Glutamatergic neuron (in vitro differentiated cells): ENCODE measurements at regions not wholly inside any gene's neighbourhood (a gene's known extent, or its start where the extent isn't known, plus 50 kb on each side); places are given as distances from the start of the nearest gene placed in this dataset.

ENCODE experiments used
- DNase-seq: peaks from one replicate; pipeline ENCODE4 v3.0.0; 2022
- H3K27ac Mint-ChIP-seq: one replicate; pipeline ENCODE4 v1.8.0; 2020; ENCODE audit warnings: mild to moderate bottlenecking, mixed read lengths, inconsistent platforms; ENCODE audit not compliant: unreplicated experiment
- H3K27me3 Mint-ChIP-seq: one replicate; pipeline ENCODE4 v1.8.0; 2020; ENCODE audit warnings: mild to moderate bottlenecking, moderate library complexity, mixed read lengths, inconsistent platforms; ENCODE audit not compliant: unreplicated experiment
- H3K36me3 Mint-ChIP-seq: one replicate; pipeline ENCODE4 v1.8.0; 2020; ENCODE audit warnings: mild to moderate bottlenecking, mixed read lengths, inconsistent platforms; ENCODE audit not compliant: unreplicated experiment
- H3K4me1 Mint-ChIP-seq: one replicate; pipeline ENCODE4 v1.8.0; 2020; ENCODE audit warnings: mild to moderate bottlenecking, low read depth, mixed read lengths, inconsistent platforms; ENCODE audit not compliant: unreplicated experiment
- H3K4me3 Mint-ChIP-seq: one replicate; pipeline ENCODE4 v1.8.0; 2020; ENCODE audit warnings: mild to moderate bottlenecking, mixed read lengths, inconsistent platforms; ENCODE audit not compliant: unreplicated experiment
- H3K9me3 Mint-ChIP-seq: one replicate; pipeline ENCODE4 v1.8.0; 2020; ENCODE audit warnings: mild to moderate bottlenecking, moderate library complexity, mixed read lengths, inconsistent platforms; ENCODE audit not compliant: unreplicated experiment
- TF ChIP-seq, protein P1 (sequence below): fragments of 200-600 bp; sonication (generic); IDR thresholded peaks from one replicate; pipeline ENCODE4 v1.5.0; 2021; ENCODE audit not compliant: partially characterized antibody, unreplicated experiment

DNA sequence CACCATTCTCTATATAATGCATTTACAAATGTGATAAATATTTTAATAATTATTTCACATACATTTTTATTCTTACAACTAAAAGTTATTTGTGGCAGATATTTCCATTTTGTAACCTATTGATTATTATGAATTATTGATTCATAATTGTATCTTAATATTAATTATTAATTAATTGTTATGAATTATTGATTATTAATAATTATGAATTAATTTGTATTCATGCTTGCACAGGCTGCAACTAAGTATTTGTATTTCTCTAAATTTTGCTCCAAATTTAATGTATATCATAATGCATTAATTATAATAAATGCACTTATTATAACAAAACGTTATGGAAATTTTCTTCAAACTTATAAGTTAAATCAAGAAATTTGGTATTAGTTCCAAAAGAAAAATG is 929.7 kb downstream of the PCDH7 start:
- DNase-seq = no peak
- H3K36me3 Mint-ChIP-seq = no peaks in the 10 kb centered on the region
- no peaks in the 10 kb centered on the region for H3K9me3 Mint-ChIP-seq
- H3K4me3 Mint-ChIP-seq = no peak overlapping the region
- peaks cover 6% of the 10 kb centered on the region for H3K4me1 Mint-ChIP-seq
- TF ChIP-seq, protein P1, sequence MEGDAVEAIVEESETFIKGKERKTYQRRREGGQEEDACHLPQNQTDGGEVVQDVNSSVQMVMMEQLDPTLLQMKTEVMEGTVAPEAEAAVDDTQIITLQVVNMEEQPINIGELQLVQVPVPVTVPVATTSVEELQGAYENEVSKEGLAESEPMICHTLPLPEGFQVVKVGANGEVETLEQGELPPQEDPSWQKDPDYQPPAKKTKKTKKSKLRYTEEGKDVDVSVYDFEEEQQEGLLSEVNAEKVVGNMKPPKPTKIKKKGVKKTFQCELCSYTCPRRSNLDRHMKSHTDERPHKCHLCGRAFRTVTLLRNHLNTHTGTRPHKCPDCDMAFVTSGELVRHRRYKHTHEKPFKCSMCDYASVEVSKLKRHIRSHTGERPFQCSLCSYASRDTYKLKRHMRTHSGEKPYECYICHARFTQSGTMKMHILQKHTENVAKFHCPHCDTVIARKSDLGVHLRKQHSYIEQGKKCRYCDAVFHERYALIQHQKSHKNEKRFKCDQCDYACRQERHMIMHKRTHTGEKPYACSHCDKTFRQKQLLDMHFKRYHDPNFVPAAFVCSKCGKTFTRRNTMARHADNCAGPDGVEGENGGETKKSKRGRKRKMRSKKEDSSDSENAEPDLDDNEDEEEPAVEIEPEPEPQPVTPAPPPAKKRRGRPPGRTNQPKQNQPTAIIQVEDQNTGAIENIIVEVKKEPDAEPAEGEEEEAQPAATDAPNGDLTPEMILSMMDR = no peak
- H3K27ac Mint-ChIP-seq = no peak overlapping the region
- no peaks in the 10 kb centered on the region for H3K27me3 Mint-ChIP-seq

- Mint-ChIP-seq H3K27me3 (no peaks in the 10 kb centered on the region), H3K4me1 (peaks cover 6% of the 10 kb centered on the region), H3K27ac (no peak overlapping the region), H3K9me3 (no peaks in the 10 kb centered on the region), H3K36me3 (no peaks in the 10 kb centered on the region), H3K4me3 (no peak overlapping the region)
- no peak for DNase-seq
- TF ChIP-seq, protein P1 = no peak
Measured at GRCh38 chr4:31651541-31651940, 931.4 kb downstream of the PCDH7 start.

- no peaks in the 10 kb centered on the region for H3K4me1 Mint-ChIP-seq
- DNase-seq = no peak
- H3K4me3 Mint-ChIP-seq = no peak overlapping the region
- no peaks in the 10 kb centered on the region for H3K9me3 Mint-ChIP-seq
- no peaks in the 10 kb centered on the region for H3K36me3 Mint-ChIP-seq
- H3K27me3 Mint-ChIP-seq = no peaks in the 10 kb centered on the region
- H3K27ac Mint-ChIP-seq = no peak overlapping the region
- TF ChIP-seq, protein P1 = no peak
Measured at GRCh38 chr4:31655328-31655727, 935.2 kb downstream of the PCDH7 start.

GRCh38 chr4:31657859-31658570 is 937.8 kb downstream of the PCDH7 start:
- H3K27me3 Mint-ChIP-seq = no peaks in the 10 kb centered on the region
- no peaks in the 10 kb centered on the region for H3K9me3 Mint-ChIP-seq
- no peak overlapping the region for H3K27ac Mint-ChIP-seq
- no peak overlapping the region for H3K4me3 Mint-ChIP-seq
- H3K36me3 Mint-ChIP-seq = no peaks in the 10 kb centered on the region
- no peak for DNase-seq
- TF ChIP-seq, protein P1 = no peak
- H3K4me1 Mint-ChIP-seq = no peaks in the 10 kb centered on the region

DNA sequence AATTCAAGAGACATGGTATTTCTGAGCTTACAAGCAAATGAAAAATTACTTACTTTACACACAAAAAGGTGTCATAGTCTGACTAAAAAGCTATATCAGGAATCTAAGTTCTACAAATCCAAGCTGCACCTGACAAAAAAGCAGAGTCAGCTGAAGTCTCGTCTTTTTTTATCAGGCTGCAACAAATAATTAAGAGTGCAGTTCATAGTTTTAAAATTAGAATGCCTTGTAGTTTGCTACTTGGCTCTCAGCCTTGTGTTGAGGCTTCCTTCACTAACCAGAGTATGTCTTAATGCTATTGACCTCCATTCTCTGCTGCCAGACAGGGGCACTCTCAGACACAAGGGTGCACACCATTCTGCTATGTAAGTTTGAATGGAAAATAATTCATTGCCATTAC is 940.7 kb downstream of the PCDH7 start:
- H3K9me3 Mint-ChIP-seq = no peaks in the 10 kb centered on the region

More for the DNA sequence above, 940.7 kb downstream of the PCDH7 start:
- no peak for DNase-seq
- TF ChIP-seq, protein P1 = no peak
- H3K4me3 Mint-ChIP-seq = no peak overlapping the region
- H3K36me3 Mint-ChIP-seq = no peaks in the 10 kb centered on the region
- no peaks in the 10 kb centered on the region for H3K27me3 Mint-ChIP-seq
- H3K4me1 Mint-ChIP-seq = no peaks in the 10 kb centered on the region
- H3K27ac Mint-ChIP-seq = no peak overlapping the region
